B cell (primary cell): ENCODE measurements at regions not wholly inside any gene's neighbourhood (a gene's known extent, or its start where the extent isn't known, plus 50 kb on each side); places are given as distances from the start of the nearest gene placed in this dataset.

Experiments used
- ATAC-seq: fragments of 200-7000 bp; cut with Tn5 transposase; one replicate; pipeline ENCODE4 v1.10.0; 2021; ENCODE audit warnings: low read depth, mild to moderate bottlenecking, moderate number of reproducible peaks, moderate library complexity
- CTCF ChIA-PET: fragments of 350-600 bp; sonication (Branson Sonifier 250); formaldehyde crosslinking; loops from one replicate; lab custom pipeline; 2021; ENCODE audit warnings: antibody characterized with exemption, inconsistent platforms; lab: Charles Lee
- POLR2A ChIA-PET: fragments of 350-600 bp; sonication (Branson Sonifier 250); formaldehyde crosslinking; loops from one replicate; lab custom pipeline; 2021; ENCODE audit warnings: antibody characterized with exemption; lab: Charles Lee
- DNase-seq: peaks from one replicate; pipeline ENCODE4 v3.0.0; 2013
- H2AFZ ChIP-seq: 2 replicates; pipeline ENCODE4 v1.6.1; 2012; ENCODE audit warnings: mild to moderate bottlenecking, low read depth, low read length; ENCODE audit not compliant: insufficient read depth, poor library complexity, severe bottlenecking
- H3K27ac ChIP-seq, 2 donors: 1 replicate in 1 of 2; 2 replicates in 1 of 2; pipeline ENCODE4 v1.5.1; 2012 to 2013; ENCODE audit warnings: low read length in 2 of 2, mild to moderate bottlenecking in 2 of 2, moderate library complexity in 1 of 2
- H3K27me3 ChIP-seq, 4 experiments: fragments of 200-600 bp in 1 of 4; sonication (generic) in 1 of 4; replicated peaks in 1 of 4; 1 replicate in 2 of 4; 2 replicates in 2 of 4; pipeline versions ENCODE4 v1.6.1 to v1.7.0; 2013 to 2016; ENCODE audit warnings: low read length in 3 of 4, mild to moderate bottlenecking in 2 of 4, mixed read lengths in 1 of 4, moderate library complexity in 1 of 4; ENCODE audit not compliant: insufficient read depth in 4 of 4, control insufficient read depth in 3 of 4; ENCODE audit errors: control extremely low read depth in 1 of 4
- H3K36me3 ChIP-seq, 2 experiments: replicated peaks in 1 of 2; 1 replicate in 1 of 2; 2 replicates in 1 of 2; pipeline versions ENCODE4 v1.6.1 to v1.7.1; 2013; ENCODE audit warnings: low read length in 1 of 2; ENCODE audit not compliant: insufficient read depth in 2 of 2, control insufficient read depth in 1 of 2; ENCODE audit errors: control extremely low read depth in 1 of 2, extremely low read depth in 1 of 2
- H3K4me1 ChIP-seq, 2 donors: fragments of 200-600 bp in 1 of 2; sonication (generic) in 1 of 2; 1 replicate in 1 of 2; 2 replicates in 1 of 2; pipeline versions ENCODE4 v1.5.1 to v1.6.1; 2013 to 2017; ENCODE audit warnings: low read length in 2 of 2; ENCODE audit not compliant: control insufficient read depth in 2 of 2, insufficient read depth in 2 of 2
- H3K4me2 ChIP-seq: replicated peaks from 2 replicates; pipeline ENCODE3; 2012; ENCODE audit warnings: mild to moderate bottlenecking, low read depth, low read length; ENCODE audit not compliant: poor library complexity, severe bottlenecking
- H3K4me3 ChIP-seq, 5 experiments: fragments of 200-600 bp in 1 of 5; sonication (generic) in 1 of 5; 1 replicate in 3 of 5; 2 replicates in 2 of 5; pipeline versions ENCODE4 v1.5.1 to v1.7.0; 2011 to 2016; ENCODE audit warnings: low read length in 4 of 5, mild to moderate bottlenecking in 4 of 5, low read depth in 2 of 5, control low read depth in 1 of 5, moderate library complexity in 1 of 5; ENCODE audit not compliant: insufficient read depth in 1 of 5; ENCODE audit errors: control extremely low read depth in 1 of 5, extremely low read depth in 1 of 5
- H3K79me2 ChIP-seq: fragments of 200-600 bp; sonication (generic); one replicate; pipeline ENCODE4 v1.6.0; 2016; ENCODE audit warnings: low read length; ENCODE audit not compliant: control insufficient read depth, insufficient read depth
- H3K9ac ChIP-seq: fragments of 200-600 bp; sonication (generic); 2 replicates; pipeline ENCODE4 v1.6.1; 2017; ENCODE audit warnings: mild to moderate bottlenecking, low read length, moderate library complexity
- H3K9me3 ChIP-seq, 3 donors: one replicate each; pipeline versions ENCODE4 v1.6.1 to v1.7.1; 2013; ENCODE audit warnings: low read length in 2 of 3; ENCODE audit not compliant: control insufficient read depth in 2 of 3, insufficient read depth in 1 of 3; ENCODE audit errors: control extremely low read depth in 1 of 3
- H4K20me1 ChIP-seq: 2 replicates; pipeline ENCODE4 v1.6.0; 2012; ENCODE audit warnings: mild to moderate bottlenecking, low read length; ENCODE audit not compliant: insufficient read depth, control insufficient read depth, poor library complexity, severe bottlenecking
- H3K27ac Mint-ChIP-seq: one replicate; pipeline ENCODE4 v1.8.0; 2021; ENCODE audit warnings: mixed read lengths
- H3K27me3 Mint-ChIP-seq: one replicate; pipeline ENCODE4 v1.8.0; 2021; ENCODE audit warnings: mixed read lengths
- H3K4me1 Mint-ChIP-seq: one replicate; pipeline ENCODE4 v1.8.0; 2021; ENCODE audit warnings: mixed read lengths
- H3K4me3 Mint-ChIP-seq: one replicate; pipeline ENCODE4 v1.8.0; 2021; ENCODE audit warnings: mixed read lengths
- H3K9me3 Mint-ChIP-seq: one replicate; pipeline ENCODE4 v1.8.0; 2022; ENCODE audit warnings: mixed read lengths; ENCODE audit not compliant: insufficient read depth
- EZH2 ChIP-seq: IDR thresholded peaks from 2 replicates; pipeline ENCODE4 v1.6.1; 2012; ENCODE audit warnings: borderline replicate concordance, low read depth, mild to moderate bottlenecking, moderate library complexity, low read length; ENCODE audit not compliant: insufficient read depth, poor library complexity, severe bottlenecking
- WGBS: methylation state at CpG from one replicate; pipeline ENCODE4 v1.1.5; 2013; ENCODE audit warnings: missing lambda C conversion rate; ENCODE audit not compliant: insufficient coverage; 5-methylcytosine and 5-hydroxymethylcytosine counted together
- intact Hi-C: fragments of 100-400 bp; cut with micrococcal nuclease; formaldehyde crosslinking; loops from one replicate; pipeline ENCODE4 v1.10.0; 2022
- TF ChIP-seq, protein P1 (sequence below): fragments of 200-600 bp; IDR thresholded peaks from one replicate; pipeline ENCODE4 v1.8.0; 2022; ENCODE audit warnings: antibody characterized with exemption, mild to moderate bottlenecking

DNA sequence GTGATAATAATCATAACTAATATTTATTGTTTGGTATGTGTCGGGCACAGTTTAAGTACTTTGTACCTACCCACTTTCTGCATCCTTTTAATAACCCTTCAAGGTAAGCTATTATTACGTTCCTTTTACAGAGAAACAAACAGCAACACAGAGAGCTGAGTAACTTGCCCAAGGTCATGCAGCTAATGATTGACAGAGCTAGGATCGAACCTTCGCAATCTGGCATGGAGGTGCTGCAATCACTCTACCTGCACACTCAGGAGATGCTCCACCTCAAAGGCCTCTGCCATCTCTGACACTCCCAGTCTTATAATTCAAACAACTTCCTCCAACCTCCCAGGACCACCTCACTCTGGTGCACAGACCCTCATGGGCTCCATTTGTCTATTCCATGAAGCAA is 137.2 kb downstream of the DMRTA2 start:
- POLR2A ChIA-PET, result no interaction called here
- ATAC-seq (no peak), DNase-seq (no peak)
- Mint-ChIP-seq H3K9me3 (no peaks in the 10 kb centered on the region), H3K27me3 (peaks cover 26% of the 10 kb centered on the region), H3K4me3 (no peak overlapping the region), H3K27ac (no peak overlapping the region), H3K4me1 (no peaks in the 10 kb centered on the region)
- no peak overlapping the region for H3K27ac ChIP-seq
- H3K9ac ChIP-seq, result no peak overlapping the region
- H3K36me3 ChIP-seq, result no peaks in the 10 kb centered on the region
- no peaks in the 10 kb centered on the region for H3K9me3 ChIP-seq
- H3K4me3 ChIP-seq, result no peak overlapping the region
- TF ChIP-seq, protein P1, sequence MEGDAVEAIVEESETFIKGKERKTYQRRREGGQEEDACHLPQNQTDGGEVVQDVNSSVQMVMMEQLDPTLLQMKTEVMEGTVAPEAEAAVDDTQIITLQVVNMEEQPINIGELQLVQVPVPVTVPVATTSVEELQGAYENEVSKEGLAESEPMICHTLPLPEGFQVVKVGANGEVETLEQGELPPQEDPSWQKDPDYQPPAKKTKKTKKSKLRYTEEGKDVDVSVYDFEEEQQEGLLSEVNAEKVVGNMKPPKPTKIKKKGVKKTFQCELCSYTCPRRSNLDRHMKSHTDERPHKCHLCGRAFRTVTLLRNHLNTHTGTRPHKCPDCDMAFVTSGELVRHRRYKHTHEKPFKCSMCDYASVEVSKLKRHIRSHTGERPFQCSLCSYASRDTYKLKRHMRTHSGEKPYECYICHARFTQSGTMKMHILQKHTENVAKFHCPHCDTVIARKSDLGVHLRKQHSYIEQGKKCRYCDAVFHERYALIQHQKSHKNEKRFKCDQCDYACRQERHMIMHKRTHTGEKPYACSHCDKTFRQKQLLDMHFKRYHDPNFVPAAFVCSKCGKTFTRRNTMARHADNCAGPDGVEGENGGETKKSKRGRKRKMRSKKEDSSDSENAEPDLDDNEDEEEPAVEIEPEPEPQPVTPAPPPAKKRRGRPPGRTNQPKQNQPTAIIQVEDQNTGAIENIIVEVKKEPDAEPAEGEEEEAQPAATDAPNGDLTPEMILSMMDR, result no peak
- TF ChIP-seq EZH2, result no peak
- WGBS, result 89% methylated on average over 4 of the region's 4 CpGs
- no peak overlapping the region for H2AFZ ChIP-seq
- no peak overlapping the region for H3K4me2 ChIP-seq
- CTCF ChIA-PET, result no interaction called here
- no peaks in the 10 kb centered on the region for H4K20me1 ChIP-seq
- H3K27me3 ChIP-seq, result no peaks in the 10 kb centered on the region
- intact Hi-C loops, result no loop called here
- no peaks in the 10 kb centered on the region for H3K4me1 ChIP-seq
- no peaks in the 10 kb centered on the region for H3K79me2 ChIP-seq

DNA sequence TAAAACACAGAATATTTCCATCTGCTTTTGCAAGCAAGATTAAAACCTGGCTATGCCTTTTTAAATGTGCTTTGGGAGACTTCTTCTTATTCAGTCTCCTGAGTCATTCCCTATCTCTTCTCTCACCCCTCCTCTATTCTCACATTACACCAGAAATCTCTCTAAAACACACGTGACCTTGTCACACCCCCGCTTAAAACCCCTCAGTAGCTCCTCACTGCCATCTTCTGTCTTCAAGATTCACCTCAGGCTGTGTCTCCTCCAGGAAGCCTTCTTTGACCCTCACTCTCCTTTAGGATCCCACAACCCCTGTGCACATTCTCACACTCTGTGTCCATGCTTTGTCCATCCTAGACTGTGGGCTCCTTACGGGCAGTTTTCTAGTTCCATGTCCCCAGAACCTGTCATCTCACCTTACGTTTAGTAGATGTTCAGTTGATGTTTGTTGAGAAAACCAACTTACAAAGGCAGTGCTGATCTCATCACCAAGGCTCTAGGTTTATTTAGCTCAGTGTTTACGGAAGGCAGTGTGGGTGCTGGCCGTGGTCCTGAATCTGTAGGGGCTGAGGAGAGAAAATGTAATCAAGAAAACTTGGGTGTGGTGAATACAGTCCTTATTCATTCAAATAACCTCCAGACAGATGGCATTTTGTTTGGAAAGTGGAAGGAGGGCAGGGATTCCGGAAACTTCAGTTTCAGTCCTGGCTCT is 143.5 kb downstream of the DMRTA2 start:
- Histone ChIP-seq H2AFZ (no peak overlapping the region), H3K4me2 (no peak overlapping the region), H3K27ac (no peak overlapping the region), H3K4me1 (no peaks in the 10 kb centered on the region), H3K9ac (no peak overlapping the region), H3K9me3 (no peaks in the 10 kb centered on the region), H3K36me3 (no peaks in the 10 kb centered on the region), H3K27me3 (peaks cover 0 to 7% (median 0%) of the 10 kb centered on the region in 4 experiments), H3K79me2 (no peaks in the 10 kb centered on the region), H4K20me1 (no peaks in the 10 kb centered on the region), H3K4me3 (no peak overlapping the region)
- ATAC-seq (no peak), DNase-seq (no peak)
- no peak for TF ChIP-seq EZH2
- TF ChIP-seq, protein P1, result no peak
- intact Hi-C loops, result no loop called here
- Mint-ChIP-seq H3K27ac (no peak overlapping the region), H3K4me3 (no peak overlapping the region), H3K9me3 (no peaks in the 10 kb centered on the region), H3K4me1 (no peaks in the 10 kb centered on the region), H3K27me3 (peaks cover 28% of the 10 kb centered on the region)
- ChIA-PET CTCF (no interaction called here), POLR2A (no interaction called here)
- 46% methylated on average over 3 of the region's 7 CpGs for WGBS
